Transverse colon (tissue), 3 donors: ENCODE measurements at regions not wholly inside any gene's neighbourhood (a gene's known extent, or its start where the extent isn't known, plus 50 kb on each side); places are given as distances from the start of the nearest gene placed in this dataset.

Source experiments
- EP300 ChIP-seq: sonication (generic); formaldehyde crosslinking; IDR thresholded peaks from one replicate; pipeline ENCODE4 v1.6.1; 2017; ENCODE audit warnings: antibody characterized with exemption, low read depth
- POLR2A ChIP-seq: fragments of 450-650 bp; IDR thresholded peaks from one replicate; pipeline ENCODE4 v1.6.1; 2016; ENCODE audit warnings: antibody characterized with exemption, mild to moderate bottlenecking, moderate library complexity
- TF ChIP-seq, protein P1 (sequence below), 5 experiments: fragments of 200-600 bp in 3 of 5; fragments of 450-650 bp in 2 of 5; sonication (generic) in 3 of 5; IDR thresholded peaks; 1 replicate in 2 of 5; 2 replicates in 3 of 5; pipeline ENCODE4 v1.5.1; 2016 to 2017; ENCODE audit warnings: antibody characterized with exemption in 5 of 5, inconsistent platforms in 3 of 5, mild to moderate bottlenecking in 2 of 5, moderate library complexity in 1 of 5

- peak; percentile 83 for TF ChIP-seq EP300
- TF ChIP-seq, protein P1, sequence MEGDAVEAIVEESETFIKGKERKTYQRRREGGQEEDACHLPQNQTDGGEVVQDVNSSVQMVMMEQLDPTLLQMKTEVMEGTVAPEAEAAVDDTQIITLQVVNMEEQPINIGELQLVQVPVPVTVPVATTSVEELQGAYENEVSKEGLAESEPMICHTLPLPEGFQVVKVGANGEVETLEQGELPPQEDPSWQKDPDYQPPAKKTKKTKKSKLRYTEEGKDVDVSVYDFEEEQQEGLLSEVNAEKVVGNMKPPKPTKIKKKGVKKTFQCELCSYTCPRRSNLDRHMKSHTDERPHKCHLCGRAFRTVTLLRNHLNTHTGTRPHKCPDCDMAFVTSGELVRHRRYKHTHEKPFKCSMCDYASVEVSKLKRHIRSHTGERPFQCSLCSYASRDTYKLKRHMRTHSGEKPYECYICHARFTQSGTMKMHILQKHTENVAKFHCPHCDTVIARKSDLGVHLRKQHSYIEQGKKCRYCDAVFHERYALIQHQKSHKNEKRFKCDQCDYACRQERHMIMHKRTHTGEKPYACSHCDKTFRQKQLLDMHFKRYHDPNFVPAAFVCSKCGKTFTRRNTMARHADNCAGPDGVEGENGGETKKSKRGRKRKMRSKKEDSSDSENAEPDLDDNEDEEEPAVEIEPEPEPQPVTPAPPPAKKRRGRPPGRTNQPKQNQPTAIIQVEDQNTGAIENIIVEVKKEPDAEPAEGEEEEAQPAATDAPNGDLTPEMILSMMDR (IDR thresholded peaks at IDR 0.05) = no peak
- no peak for TF ChIP-seq POLR2A
Measured at GRCh38 chr3:152097120-152097519, 171.6 kb upstream of the MBNL1 start.
